ENCODE measurements at regions not wholly inside any gene's neighbourhood (a gene's known extent, or its start where the extent isn't known, plus 50 kb on each side); places are given as distances from the start of the nearest gene placed in this dataset.

DNA sequence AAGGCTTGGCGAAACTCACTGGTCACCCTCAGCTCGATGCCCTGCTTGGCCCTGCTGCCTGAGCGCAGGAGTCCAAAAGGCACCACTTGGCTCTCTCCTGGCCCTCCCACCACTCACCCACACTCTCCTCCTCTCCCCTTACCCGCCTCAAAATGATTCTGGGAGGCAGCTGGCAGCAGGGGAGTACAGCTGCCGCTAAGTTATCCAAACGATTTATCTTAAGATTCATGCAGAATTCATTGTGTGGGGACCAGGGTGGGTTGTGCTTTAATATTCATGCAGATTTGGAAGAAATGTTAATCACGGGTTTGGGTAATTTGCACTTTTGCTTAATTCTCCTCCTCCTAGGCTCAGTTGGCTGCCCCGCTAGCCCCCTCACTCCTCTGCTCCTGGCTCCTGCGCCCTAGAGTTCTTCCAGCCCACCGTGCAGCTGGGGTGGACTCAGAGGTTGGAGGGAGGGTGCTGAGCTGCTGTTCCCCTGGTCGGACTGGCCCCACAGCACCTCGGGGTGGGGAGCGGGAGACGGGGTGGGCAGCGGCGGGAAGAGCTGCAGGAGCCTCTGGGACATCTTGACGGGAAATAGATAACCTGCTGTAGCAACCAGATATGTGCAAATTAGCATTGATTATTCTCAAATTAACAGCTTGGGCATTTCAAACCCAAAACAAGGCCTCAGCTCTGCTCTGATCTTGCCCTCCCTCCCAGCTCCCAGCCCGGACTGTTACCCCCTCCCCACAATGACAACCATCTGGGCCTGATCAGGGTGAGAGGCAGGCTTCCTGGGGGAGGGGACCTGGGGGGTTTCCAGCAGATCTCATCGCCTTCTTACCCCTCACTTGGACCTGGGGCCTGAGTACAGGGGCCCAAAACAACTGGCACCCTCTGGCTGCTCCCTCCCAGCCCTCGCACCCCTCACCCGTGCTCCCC is 122.6 kb upstream of the RPL38 start:
- DNase-seq (ENCODE audit: low read depth), result no peak

DNA sequence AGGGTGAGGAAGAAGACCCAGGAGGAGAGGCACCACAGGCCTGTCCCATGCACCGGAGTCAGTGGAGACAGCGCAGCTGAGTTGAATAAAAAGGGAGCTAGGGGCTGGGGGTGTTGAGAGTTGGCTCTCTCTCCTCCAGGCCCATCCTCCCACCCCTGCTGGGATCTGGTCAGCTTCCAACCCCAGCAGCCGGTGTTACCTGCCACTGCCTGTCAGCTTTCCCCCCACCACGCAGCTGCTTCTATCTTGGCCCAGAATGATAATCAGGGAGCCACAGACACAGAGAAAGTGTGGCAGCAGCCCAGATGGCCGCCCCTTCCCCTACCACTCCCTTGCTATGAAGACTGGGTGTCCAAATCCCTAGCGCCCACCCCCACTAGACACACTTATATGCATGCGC is 120.6 kb upstream of the RPL38 start:
- DNase-seq (ENCODE audit: low read depth), result no peak

DNA sequence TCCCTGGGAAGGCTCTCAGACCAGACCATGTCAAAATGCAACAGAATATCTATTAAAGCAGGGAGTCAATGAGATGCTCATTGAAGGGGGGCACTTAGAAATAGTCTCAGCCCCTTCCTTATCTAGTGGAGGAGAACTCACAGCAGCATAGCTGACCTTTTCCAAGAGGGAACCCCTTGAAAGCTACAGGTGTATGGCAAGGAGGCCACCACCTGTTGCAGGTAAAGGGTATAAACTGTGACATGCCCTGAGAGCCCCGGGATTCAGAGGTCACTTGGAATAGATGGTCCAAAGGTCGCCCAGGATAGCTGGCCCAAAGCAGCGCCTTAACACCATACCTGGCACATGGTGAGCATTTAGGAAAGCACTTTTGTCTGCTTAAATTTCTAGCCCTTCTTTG is 120.2 kb upstream of the RPL38 start:
- no peak for DNase-seq (ENCODE audit: low read depth)

DNA sequence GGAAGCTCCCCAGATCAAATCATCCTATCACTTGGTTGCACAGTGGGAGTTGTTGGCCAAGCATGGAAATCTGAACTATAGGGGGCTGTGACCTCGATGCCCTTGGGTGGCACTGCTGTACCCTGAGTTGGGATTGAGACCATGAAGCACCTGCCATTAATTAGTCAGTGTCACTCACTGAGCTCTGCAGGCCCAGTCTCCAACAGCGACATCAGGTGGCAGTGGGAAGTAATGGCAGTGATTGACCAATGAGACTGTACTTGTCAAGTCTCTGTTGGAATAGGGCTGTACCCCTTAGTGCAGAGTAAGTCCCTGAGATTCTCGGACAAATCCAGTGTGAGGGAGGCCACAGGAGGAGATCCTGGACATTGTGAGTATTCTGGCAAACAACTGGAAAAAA is 118.0 kb upstream of the RPL38 start:
- no peak for DNase-seq (ENCODE audit: low read depth)

DNA sequence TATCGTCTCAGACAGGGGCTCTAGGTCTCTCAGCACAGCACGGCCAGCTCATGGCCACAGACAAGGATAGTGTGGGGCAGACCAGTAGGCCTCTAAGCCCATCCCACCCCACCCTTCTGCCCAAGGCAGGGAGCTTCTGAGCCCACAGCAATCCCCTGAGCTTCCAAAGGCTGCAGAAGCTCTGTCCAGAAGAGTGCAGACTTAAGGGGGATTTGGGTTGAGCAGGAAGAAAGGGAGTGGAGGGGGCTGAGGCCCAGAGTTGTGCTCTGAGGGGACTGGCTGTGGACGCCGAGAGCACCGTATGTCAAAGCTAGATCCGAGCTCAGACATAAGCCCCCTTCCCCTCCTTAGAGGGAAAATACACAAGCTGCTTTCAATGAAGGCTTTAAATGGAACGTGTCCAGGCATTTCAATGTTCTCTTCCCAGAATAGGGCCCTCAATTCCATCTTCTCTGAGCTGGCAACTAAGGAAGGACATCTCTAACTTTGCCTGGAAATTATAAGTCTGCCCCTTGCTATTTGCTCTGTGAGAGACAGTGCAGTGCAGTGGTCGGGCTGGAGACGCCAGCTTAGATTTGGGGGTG is 116.4 kb upstream of the RPL38 start:
- DNase-seq (ENCODE audit: low read depth), result no peak

DNA sequence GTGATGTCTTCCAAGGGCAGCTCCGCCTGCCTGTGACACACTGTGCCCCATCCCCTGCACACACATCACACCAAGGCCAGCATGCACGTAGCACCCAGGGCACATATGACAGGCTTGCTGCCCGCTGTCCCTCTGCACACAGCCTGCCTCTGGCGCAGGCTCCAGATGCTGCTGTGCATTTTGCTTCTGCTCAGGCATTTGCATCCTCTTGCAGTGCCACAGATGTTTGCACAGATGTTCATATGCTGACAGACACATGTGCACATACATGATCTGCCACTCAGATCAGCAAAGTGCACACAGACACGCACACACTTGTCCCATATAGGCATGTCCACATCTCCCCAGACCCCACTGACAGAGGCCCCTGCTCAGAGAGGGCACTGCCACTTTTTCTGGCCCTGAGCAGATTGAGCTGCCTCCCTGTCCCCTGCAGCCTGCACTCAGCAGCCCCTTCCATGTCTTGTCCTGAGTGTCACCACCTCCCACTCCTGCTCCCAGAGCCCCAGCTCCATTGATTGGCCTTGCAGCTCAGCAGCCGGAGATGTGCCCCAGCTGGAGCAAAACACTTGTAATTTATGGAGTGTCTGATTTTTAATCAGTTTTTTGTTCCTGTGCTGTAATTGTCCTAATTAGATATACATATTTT is 115.1 kb upstream of the RPL38 start:
- DNase-seq (ENCODE audit: low read depth), result no peak

DNA sequence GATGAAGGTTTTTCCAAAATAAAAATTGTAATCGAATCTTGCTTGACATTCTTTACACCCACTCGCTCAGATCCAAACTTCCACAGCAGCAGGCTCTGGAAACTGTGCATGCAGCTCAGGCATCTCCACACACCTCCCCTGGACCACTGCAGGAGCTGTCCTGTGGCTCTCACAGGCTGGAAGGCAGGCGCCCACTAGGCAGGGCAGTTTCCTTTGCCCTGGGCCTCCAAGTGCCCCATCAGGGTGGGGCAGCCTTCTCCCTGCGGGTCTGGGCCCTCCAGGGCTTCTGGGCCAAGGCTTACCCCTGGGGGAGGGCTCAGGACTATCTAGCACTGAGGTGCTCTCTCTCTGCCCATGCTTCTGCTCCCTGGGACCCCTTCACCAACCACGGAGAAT is 114.5 kb upstream of the RPL38 start:
- DNase-seq (ENCODE audit: low read depth), result no peak

DNA sequence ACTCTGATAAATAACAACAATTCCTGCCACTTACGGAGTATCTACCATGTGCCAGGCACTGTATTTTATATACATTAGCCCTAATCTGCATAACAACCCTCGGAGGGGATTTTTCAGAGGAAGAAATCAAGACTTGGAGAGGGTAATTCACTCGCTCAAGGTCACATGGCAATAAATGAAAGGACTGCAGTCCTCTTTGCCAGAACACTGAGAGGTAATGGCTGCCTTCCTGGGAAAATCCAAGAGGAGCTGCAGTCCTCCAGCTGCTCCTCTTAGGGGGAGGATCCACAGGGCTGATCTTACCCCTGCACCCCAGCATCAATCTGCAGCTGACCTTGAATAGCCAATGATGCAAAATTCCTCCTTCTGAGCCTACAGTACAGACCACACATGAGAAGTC is 114.1 kb upstream of the RPL38 start:
- no peak for DNase-seq (ENCODE audit: low read depth)

DNA sequence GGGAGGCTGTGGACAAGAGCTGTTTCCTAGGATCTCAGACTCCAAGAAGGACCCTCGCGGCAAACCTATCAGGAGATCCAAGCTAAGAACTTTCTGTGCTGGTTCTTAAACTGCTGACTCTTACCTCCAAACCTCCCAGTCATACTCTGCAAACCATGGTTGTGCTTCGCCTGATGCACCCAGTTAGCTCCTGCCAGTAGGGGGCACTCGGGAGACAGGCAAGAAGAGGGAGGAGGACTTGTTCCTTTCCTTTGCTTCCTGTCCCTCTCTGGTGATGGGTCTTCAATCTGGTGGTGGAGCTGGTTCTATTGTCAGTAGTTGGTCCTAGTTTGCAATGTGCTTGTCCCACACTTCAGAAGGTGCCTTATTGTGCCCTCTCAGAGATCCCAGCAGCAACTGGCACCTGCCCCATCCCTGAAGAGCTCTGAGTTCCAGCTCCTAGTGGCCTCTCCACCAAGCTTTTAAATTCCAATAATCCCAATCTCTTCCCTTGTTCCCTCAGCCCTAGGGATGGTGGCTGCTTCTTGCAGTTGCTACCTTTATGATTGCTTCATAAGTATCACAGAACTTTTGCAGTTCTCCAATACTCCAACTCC is 113.5 kb upstream of the RPL38 start:
- DNase-seq (ENCODE audit: low read depth), result peak; percentile 64

DNA sequence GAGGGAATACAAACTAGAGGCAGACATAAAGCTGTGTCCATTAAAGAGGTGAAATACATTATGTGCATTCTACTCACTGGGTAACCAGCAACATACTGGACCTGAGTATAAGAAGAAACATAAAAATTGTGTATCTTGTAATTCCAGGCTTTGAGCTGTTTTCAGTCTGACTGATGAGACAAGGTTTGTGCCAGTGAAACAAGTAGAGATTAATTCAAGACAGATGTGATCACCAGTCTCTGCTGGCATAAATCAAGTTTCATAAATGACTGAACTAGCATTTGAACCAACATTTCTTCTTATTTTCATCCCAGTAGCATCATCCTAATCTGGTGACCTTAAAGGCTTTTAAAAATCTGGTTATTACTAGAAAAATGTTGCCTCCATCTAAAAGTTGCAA is 108.8 kb upstream of the RPL38 start:
- no peak for DNase-seq (ENCODE audit: low read depth)

DNA sequence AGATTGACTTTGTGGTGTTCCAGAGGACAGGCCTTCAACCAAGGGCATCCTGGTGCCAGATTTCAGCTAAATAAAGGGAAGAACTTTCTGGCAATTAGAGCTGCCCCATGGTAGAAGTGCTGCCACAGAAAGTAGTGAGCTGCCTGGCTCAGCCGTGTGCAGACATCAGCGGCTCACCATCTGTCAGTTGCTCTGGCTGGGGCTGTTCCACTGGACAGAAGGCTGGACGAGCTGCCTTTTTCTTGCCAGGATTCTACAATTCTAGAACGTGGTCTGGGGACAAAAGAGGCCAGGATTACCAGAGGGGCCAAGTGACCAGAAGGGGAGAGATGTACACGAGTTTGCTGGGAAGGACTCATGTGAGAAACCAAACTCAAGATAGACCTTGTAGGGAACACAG is 107.0 kb upstream of the RPL38 start:
- no peak for DNase-seq (ENCODE audit: low read depth)

DNA sequence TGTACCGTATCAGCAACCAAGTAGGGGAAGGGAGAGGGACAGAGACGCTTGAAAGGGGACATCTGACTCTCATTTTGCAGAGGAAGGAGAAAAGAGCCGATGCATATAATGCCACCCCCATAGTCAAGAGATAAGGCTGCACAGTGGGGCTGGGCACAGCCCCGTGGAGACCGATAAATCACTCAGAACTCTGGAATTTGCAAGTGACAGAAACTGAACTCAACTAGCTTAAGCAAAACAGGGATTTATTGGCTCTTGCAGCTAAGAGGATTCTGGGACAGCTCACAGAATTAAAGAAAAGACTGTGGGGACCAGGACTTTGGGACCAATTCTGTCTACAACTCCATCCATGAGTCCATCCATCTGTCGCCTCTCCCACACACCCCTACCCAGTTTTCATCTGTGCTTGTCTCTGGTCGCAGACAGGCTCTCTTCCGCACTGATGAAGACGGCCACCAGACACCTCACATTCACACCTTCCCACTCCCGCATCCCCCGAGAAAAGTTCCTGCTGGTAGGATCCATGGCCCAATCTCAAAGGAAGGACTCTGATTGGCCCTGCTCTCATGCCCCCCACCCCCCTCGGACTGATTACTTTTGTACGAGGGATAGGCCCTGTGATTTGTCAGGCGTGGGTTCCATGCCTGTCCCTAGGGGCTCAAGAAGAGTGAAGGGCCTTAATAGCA is 105.9 kb upstream of the RPL38 start:
- no peak for DNase-seq (ENCODE audit: low read depth)

DNA sequence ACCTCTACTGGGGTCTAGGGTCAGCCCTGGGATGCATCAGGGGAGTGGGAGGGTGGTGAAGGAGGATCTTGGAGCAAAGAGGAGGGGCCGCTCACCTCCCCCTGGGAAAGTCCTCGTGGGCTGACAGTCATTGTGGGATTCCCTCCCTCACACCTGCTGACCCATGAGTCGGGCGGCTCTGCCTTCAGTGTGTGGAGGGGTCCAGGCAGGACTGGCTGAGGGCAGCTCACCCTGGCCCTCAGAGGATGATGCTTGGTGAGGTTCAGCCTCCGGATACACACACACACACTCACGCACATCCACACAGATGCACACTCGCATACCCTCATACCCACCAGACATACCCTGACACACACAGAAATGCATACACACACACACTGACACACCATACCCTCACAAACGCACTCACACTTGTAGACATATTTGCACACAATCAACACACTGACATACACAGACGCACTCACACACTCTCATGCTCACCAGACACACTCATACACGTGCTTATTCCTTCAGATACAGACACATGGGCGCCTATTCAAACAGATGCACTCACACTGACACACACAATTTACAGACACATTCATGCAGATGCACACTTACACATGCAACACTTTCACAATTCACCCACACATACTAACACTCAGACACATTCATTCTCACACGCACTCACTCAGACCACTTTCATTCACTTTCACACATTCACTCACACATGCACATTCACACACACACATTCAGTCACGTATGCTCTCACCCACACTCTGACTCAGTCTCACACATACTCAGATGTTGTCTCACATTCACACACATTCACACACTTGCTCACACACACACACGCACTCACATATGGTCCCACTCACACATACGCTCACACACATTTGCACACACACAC is 105.1 kb upstream of the RPL38 start:
- no peak for DNase-seq (ENCODE audit: low read depth)

DNA sequence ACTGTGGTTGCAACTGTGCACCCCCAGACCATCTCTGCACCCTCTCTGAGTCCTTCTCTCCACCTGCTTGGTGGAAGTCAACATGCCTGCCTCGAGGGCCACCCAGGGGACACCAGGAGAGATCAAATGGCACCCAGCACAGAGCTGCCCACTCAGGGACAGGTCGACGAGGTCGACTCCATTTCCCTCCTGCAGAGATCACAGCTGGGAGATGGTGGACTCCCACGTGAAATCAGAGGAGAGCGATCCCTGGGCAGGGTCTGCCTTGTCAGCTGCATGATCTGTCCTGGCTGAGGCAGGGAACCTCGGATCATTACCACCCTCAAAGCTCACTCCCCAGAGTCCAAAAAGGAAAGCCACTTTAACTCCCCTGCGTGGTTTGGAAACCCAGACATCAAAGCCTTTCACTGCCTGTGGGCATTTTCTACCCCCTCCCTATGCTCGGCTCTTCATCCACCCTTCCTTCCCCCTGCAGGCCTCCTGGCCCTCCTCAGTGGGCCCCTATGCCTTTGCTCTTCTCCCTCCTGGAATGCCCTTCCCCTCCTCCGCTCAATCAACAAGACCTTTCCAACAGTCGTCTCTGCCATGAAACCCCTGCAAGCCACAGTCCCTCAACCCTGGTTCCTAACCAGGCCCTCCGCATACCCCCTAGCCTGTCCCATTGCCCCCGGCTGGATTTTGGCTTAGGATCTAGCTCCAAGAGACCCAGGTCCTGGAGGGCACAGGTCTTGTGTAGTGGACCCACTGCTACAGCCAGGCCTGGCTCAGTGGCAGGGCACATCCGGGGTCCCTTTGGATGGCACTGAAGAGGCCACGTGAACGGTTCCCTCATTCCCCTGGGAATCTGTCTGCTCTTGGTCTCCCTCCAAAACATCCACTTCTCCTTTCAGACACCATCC is 103.8 kb upstream of the RPL38 start:
- no peak for DNase-seq (ENCODE audit: low read depth)

DNA sequence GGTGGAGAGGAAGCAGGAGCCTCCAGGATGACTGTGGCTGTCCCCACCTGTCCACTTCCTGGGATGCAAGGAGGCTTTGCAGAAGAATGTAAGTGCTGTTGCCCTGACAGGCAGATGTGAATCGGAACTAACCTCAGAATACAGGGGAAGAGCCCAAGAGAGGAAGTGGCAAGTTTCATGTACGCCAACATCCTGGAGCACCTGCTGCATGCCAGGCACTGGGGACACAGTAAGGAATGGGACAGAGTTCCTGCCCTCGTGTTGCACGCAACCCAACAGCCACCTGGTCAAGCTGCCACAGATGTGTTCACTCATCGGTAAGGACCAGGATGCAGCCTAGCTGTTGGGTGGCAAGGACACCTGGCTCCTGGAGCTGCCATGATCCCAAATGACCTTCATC is 98.6 kb upstream of the RPL38 start:
- no peak for DNase-seq (ENCODE audit: low read depth)

DNA sequence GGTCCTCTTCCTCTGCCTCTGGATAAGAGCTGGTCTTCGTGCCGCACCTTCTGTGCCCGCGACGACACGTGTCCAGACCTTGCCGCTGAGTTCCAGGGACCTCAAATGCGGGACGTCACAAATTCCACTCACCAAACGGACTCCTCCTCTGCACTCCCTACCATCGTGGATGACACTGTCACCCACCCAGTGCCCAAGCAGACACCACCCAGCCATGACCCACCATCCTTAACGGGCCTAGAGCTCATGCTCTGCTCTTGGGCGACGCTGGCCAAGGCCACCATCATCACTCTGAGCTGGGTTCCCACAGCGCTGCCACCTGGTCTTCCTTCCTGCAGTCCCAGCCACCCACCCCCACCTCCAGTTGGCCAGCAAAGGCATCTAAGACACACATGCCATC is 96.4 kb upstream of the RPL38 start:
- DNase-seq (ENCODE audit: low read depth), result no peak

DNA sequence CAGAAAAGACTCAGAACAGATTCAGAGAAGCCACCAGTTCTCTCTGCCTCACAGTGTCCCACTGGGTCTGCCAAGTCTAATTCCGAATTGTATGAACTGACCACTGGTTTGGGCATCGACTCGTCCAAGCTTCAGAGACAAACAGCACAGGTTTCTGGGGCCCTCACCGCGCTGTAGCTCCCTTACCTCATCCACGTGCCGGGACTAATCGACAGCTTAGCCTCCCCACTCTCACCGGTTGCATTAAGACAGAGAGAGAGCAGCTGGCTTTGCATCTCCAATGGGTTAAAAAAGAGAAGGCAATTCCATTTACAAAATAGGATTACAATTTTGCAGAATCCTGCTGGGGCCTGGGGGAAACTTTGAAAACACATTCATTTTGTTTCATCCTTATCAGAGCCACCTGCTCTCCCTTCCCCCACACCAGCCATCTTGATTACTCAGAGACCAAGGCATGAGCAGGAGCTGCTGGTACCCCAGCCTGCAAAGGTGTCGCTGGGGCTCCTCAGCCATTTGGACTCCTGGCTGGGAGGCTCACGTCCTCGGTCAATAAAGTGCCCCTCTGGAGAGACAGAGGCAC is 95.3 kb upstream of the RPL38 start:
- DNase-seq (ENCODE audit: low read depth), result no peak

DNA sequence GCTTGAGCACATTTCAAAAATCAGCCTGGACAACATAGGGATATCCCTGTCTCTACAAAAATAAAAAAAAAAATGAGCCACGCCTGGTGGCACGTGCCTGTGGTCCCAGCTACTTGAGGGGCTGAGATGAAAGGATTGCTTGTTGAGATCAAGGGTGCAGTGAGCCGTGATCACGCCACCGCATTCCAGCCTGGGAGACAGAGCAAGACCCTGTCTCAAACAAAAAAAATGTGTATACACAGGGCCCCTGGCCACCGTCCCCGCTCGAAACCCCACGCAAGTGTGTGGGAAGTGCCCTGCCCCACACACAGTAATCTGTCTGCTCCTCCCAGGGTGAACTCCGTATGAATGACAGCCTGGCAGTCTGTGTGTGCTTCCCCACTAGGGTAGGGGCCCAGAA is 93.0 kb upstream of the RPL38 start:
- no peak for DNase-seq (ENCODE audit: low read depth)

DNA sequence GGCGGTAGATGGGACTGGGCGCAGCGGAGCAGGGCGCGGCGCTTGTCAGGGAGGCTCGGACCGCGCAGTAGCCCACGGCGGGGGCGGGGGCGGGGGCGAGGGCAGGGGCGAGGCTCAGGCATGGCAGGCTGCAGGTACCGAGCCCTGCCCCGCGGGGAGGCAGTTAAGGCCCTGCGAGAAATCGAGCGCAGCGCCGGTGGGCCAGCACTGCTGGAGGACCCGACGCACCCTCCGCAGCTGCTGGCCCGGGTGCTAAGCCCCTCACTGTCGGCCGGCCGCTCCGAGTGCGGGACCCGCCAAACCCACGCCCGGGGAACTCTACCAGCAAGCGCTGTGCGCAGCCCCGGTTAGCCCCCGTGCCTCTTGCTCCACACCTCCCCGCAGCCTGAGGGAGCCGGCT is 90.2 kb upstream of the RPL38 start:
- DNase-seq (ENCODE audit: low read depth), result no peak

DNA sequence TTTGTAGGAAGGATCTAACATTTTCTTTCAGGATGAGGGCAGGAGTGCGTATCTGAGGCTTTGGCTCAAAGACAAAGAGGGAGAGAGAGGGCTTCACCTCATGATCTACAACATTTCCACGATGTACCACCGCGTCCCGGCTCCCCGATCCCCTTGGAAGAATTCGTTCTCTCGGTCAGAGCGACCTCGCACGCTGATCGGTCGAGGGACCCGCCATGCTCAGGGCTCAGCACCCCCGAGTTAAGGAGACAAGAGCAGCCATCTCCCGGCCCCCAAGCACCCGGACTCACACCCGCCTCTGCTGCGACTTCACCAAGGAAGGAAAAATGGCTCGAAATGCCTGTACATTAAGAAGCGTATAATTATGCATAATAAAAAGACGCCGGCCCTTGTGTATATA is 89.5 kb upstream of the RPL38 start:
- no peak for DNase-seq (ENCODE audit: low read depth)
